GM21381 (cell line): ENCODE measurements at regions not wholly inside any gene's neighbourhood (a gene's known extent, or its start where the extent isn't known, plus 50 kb on each side); places are given as distances from the start of the nearest gene placed in this dataset.
A peak's percentile ranks its signal among the peaks of the same experiment; 100 is the strongest.

ENCODE experiments used
- ATAC-seq: cut with Tn5 transposase; IDR thresholded peaks from one replicate; pipeline ENCODE4 v1.9.1; 2021; ENCODE audit warnings: mild to moderate bottlenecking, moderate library complexity; ENCODE audit not compliant: unreplicated experiment

DNA sequence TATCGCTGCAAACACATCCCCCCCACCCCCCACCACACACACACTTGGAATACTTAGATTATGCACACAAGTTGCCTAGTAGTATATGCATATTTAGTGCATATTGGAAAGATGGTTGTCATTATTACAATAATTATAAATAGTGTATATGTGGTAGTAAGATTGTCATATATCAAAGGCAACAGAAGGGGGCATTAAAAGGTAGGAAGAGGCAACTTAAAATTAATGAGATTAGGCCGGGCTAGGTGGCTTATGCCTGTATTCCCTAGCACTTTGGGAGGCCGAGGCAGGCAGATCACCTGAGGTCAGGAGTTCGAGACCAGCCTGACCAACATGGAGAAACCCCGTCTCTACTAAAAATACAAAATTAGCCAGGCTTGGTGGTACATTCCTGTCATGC, 52.1 kb downstream of the GSC start:
- no peak for ATAC-seq

- no peak for ATAC-seq
Observed at GRCh38 chr14:94716976-94717375, 52.9 kb downstream of the GSC start.

GRCh38 chr14:94713115-94713514, 56.8 kb downstream of the GSC start:
- ATAC-seq: no peak

- ATAC-seq: no peak
Observed at GRCh38 chr14:94710731-94711130, 59.2 kb downstream of the GSC start.

- ATAC-seq: no peak
Observed at GRCh38 chr14:94707494-94707893, 62.4 kb downstream of the GSC start.

DNA sequence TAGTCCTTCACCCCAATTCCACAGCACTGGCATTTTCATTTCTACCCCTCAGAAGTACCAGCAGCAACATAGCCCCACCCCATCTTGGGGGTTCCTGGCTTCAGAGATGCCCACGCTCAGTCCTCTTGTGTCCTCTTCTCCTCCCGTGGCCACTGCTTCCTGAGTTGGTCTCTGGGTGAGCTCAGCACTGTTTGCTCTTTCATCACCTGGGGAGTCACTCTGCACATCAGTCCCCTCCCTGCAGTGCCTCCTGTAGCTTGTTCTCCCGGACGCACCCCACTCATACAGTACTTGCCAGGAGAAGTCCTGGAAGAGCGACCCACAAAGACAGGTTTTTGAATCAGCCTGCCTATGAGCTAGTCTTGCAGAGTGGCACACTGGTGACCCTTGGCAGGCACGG, 63.8 kb downstream of the GSC start:
- no peak for ATAC-seq

DNA sequence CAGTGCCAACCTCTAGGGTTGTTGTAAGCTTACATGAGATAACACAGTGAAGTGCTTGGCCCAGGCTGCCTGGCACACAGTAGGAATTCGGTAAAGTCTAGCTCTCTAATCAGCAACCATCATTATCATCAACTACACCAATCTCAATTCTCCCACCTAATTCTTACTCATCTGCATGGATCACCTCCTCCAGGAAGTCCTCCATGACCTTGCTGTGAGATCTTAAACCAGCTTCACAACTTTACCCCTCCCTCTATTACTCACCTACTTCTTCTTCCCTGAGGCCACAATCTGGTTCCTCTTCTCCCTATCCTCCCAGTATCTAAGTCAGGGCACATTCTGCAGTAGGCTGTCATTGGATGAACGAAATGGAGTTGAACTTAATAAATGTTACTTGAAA, 67.3 kb downstream of the GSC start:
- ATAC-seq: no peak

GRCh38 chr14:94701861-94702370, 68.0 kb downstream of the GSC start:
- no peak for ATAC-seq

- ATAC-seq: no peak
Observed at GRCh38 chr14:94700336-94700735, 69.6 kb downstream of the GSC start.

DNA sequence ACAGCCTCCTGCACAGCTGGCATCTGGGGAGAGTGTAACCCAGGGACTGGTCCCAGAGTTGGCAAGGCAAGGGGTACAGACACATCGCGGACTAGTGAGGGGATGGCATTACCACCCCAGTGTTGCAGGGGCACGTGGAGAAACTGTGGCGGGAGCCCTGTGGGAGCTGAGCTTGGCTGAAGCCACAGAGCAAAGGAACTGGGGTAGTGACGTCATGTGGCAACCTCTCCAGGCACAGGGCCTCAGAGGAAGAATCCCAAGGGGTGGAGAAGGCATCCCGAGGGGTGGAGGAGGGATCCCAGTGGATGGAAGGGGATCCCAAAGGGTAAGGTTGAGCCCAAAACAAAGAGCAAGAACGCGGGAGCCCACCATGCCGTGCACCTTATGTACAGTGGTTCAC, 70.1 kb downstream of the GSC start:
- no peak for ATAC-seq

DNA sequence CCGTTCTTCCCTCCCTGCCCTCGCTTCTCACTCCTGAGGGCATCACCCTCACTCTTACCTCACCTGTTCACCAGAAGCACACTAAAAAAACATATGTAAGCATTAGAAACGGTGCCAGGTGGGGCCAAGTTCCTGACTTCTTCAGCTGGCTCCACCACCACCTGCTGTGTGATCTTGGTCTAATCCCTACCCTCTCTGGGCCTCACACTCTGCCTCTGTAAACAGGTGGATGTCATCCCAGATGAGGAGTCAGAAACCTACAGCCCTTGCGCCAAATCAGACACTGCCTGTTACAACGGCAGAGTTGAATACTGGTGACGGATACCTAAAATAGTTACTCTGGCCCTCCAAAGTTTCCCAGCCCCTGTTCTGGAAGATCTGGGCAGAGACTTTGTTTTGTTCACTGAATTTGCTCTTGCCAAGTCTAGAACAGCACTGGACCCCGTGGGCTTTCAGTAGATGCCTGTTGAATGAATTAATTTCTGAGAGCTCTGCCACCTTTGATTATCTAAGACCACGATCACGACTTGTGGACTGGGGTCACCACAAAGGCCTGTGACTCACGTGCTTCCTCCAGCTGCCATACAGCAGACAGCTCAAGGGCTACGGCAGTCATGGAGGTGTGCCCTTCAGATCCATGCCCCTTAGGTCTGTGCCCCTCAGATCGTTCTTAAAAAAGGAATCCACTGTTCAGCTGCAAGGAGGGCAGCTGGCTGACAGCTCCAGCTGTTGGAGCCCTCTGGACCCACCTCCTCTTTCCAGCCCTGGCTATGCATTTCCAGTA, 71.9 kb downstream of the GSC start:
- no peak for ATAC-seq

DNA sequence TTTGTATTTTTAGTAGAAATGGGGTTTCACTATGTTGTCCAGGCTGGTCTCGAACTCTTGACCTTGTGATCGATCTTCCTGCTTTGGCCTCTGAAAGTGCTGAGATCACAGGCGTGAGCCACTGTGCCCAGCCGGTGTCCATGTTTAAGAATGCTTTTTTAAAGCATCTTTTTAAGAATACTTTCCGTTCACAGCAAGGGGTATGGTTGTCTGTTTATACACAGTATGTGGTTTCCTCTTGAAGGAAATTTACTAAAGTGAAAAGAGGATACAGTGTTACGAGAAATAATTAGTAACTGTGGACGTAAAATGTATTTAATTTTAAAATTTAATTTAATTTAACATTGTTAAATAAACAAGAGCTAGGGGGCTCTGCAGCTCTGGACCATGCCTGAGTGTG, 73.4 kb downstream of the GSC start:
- no peak for ATAC-seq

DNA sequence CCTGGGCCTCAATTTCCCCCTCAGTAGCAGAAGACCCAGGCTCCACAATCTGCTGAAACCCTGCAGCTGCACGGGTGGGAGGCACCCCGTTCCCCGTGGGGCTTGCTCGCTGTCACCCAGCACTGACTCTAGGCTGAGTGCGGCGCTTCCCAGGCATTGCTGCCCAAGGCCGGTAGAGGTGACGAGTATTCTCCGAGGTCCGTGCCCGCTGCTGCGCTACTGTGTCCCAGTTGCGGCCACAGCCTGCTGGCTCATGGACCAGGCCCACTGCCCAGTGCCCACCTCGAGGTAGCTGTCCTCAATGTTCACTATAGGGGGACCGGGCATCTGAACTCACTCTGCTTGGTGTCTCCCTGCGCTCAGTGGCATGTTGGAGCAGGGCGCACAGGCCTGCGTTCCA, 74.7 kb downstream of the GSC start:
- no peak for ATAC-seq

DNA sequence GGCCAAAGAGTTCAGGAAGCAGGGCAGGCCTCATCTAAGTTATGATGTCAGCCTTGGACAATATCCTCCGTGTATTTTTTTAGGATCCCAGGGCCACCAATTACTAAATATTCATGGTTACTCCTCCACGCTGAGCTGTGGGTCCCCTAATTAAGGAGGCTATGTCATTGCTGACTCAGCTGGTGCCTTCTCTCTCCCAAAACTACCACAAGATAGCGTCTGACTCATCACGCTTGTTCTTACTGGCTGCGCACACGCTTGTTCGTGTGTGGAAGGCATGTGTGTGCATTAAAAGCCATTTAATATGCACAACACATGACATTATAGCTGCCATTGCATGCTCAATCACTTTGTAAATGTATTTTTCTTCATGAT, 78.3 kb downstream of the GSC start:
- no peak for ATAC-seq

GRCh38 chr14:94690896-94691659, 78.8 kb downstream of the GSC start:
- no peak for ATAC-seq

DNA sequence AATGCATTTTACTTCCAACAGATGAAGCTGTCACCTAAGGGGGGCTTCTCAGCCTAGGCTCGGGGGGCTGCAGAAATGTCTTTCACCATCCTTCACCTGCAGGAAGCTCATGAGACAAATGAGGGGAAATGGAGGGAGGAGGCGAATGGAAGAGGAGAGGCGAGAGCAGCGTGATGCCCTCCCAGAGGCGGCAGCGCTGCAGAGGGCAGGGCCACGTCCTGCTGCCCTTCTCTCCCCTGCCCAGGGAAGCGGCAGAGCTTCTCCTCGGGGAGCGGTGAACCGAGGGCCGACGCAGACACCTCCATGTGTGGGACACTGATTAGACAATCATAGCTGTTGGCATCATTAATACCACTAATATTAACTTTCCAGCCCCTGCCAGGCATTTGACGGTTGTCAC, 78.3 kb downstream of the SERPINA3 start:
- ATAC-seq: no peak

GRCh38 chr14:94689985-94690400, 77.8 kb downstream of the SERPINA3 start:
- ATAC-seq: no peak

GRCh38 chr14:94689218-94689984, 77.2 kb downstream of the SERPINA3 start:
- peak; percentile 62 for ATAC-seq

- ATAC-seq: no peak
Observed at GRCh38 chr14:94686511-94687160, 74.4 kb downstream of the SERPINA3 start.

DNA sequence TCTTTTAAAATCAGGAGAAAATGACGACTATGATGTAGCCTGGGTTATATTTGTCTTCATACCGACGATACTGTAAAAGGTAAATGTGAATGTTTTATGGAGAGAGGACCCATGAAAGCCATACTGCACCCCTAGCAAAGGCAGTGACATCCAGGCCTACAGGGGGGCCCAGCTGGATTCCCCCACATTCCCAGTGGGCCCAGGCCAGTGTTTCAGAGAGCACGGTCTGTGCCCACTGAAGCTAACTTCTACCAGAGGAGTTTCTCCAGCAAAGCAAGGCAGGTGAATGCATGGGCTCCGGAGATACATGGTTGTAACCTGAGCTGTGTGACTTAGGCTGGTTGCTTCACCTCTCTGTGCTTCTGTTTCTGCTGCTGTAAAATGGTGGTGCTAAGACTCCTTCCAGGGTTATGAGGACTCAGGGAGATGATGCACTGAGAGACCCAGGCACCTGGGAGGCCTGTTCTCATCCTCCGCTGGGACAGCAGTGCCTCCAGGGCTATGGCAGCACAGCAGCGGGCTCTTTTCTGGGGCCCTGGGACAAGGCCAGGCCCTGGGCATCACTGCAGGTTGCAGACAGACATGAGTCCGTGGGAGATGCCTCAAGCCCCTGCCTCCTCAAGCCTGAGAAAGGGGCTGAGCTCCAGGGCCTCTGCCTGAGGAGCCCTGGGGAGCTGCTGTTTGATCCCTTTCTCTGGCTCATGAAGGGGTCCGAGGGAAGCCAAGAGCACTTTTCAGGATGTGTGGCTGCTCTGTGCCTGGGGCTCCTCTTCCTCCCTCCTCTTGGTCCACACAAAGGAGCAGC, 73.7 kb downstream of the SERPINA3 start:
- no peak for ATAC-seq
